HCT116 (cell line): ENCODE measurements at regions not wholly inside any gene's neighbourhood (a gene's known extent, or its start where the extent isn't known, plus 50 kb on each side); places are given as distances from the start of the nearest gene placed in this dataset.

ENCODE experiments used
- ATAC-seq: fragments of 200-7000 bp; cut with Tn5 transposase; 2 replicates; pipeline ENCODE4 v1.9.1; 2020; ENCODE audit warnings: mild to moderate bottlenecking, moderate library complexity
- BruUV-seq: library from RNA; stranded (reverse); fragments of 400-500 nt; replicated peaks from 2 replicates; lab custom pipeline; 2021; lab: Mats Ljungman, UMichigan
- CTCF ChIA-PET: fragments of 300-600 bp; sonication (Branson Sonifier 250); formaldehyde crosslinking; loops from one replicate; lab custom pipeline; 2021; ENCODE audit warnings: antibody characterized with exemption; lab: Charles Lee
- POLR2A ChIA-PET: fragments of 300-600, 350-600 bp; sonication (Branson Sonifier 250); formaldehyde crosslinking; loops from one replicate; lab custom pipeline; 2021; ENCODE audit warnings: antibody characterized with exemption; lab: Charles Lee
- RAD21 ChIA-PET, 2 experiments: fragments of 300-600 bp; sonication (Branson Sonifier 250); formaldehyde crosslinking; loops; one replicate each; lab custom pipeline; 2023; ENCODE audit warnings: low total read pairs in 2 of 2; ENCODE audit not compliant: uncharacterized antibody in 2 of 2, unreplicated experiment in 2 of 2, low non-redundant PET in 1 of 2; lab: Charles Lee
- DNase-seq: peaks from one replicate; pipeline ENCODE4 v3.0.0-alpha.2; 2010; ENCODE audit warnings: low read depth, low spot score
- H2AFZ ChIP-seq: fragments of 200-600 bp; shearing (Covaris generic), sonication (generic); 2 replicates; pipeline ENCODE4 v1.6.1; 2017; ENCODE audit warnings: low read depth, mixed run types, mixed read lengths, antibody characterized with exemption, low read length; ENCODE audit not compliant: poor library complexity, severe bottlenecking
- H3K27ac ChIP-seq: 2 replicates; pipeline ENCODE4 v1.5.1; 2012; ENCODE audit warnings: low read depth, low read length
- H3K27me3 ChIP-seq: fragments of 200-600 bp; sonication (generic); 2 replicates; pipeline ENCODE4 v1.6.1; 2016; ENCODE audit warnings: mixed run types, low read length, mixed read lengths; ENCODE audit not compliant: insufficient read depth
- H3K36me3 ChIP-seq, 2 experiments: fragments of 200-500 bp in 1 of 2; fragments of 200-600 bp in 1 of 2; sonication (Bioruptor generic) in 1 of 2; sonication (generic) in 1 of 2; 2 replicates each; pipeline versions ENCODE4 v1.5.1 to v1.6.1; 2014 to 2016; ENCODE audit warnings: low read length in 2 of 2, inconsistent platforms in 1 of 2, mixed read lengths in 1 of 2, mixed run types in 1 of 2; ENCODE audit not compliant: insufficient read depth in 2 of 2, control insufficient read depth in 1 of 2
- H3K4me1 ChIP-seq, 2 experiments: fragments of 200-600 bp in 1 of 2; sonication (generic) in 1 of 2; 2 replicates each; pipeline versions ENCODE4 v1.5.1 to v1.6.1; 2012 to 2017; ENCODE audit warnings: low read length in 2 of 2, inconsistent platforms in 1 of 2, mild to moderate bottlenecking in 1 of 2, mixed read lengths in 1 of 2, mixed run types in 1 of 2, moderate library complexity in 1 of 2; ENCODE audit not compliant: insufficient read depth in 2 of 2, control insufficient read depth in 1 of 2
- H3K4me2 ChIP-seq: fragments of 200-600 bp; sonication (generic); 2 replicates; pipeline ENCODE4 v1.6.1; 2017; ENCODE audit warnings: mixed run types, low read length, mixed read lengths
- H3K4me3 ChIP-seq, 2 experiments: fragments of 200-600 bp in 1 of 2; sonication (generic) in 1 of 2; replicated peaks in 1 of 2; 2 replicates each; pipeline ENCODE4 v1.5.1; 2011 to 2016; ENCODE audit warnings: low read length in 2 of 2, control low read depth in 1 of 2, low read depth in 1 of 2, mild to moderate bottlenecking in 1 of 2, mixed read lengths in 1 of 2, mixed run types in 1 of 2
- H3K79me2 ChIP-seq: fragments of 200-600 bp; sonication (generic); 2 replicates; pipeline ENCODE4 v1.6.1; 2017; ENCODE audit warnings: mild to moderate bottlenecking, mixed run types, low read length, moderate library complexity, mixed read lengths; ENCODE audit not compliant: insufficient read depth
- H3K9ac ChIP-seq: fragments of 200-600 bp; sonication (generic); 2 replicates; pipeline ENCODE4 v1.6.1; 2016; ENCODE audit warnings: low read length, mixed read lengths
- H3K9me2 ChIP-seq: fragments of 200-600 bp; sonication (generic), shearing (Covaris generic); 2 replicates; pipeline ENCODE4 v1.6.1; 2017; ENCODE audit warnings: mixed run types, mild to moderate bottlenecking, moderate library complexity; ENCODE audit not compliant: insufficient read depth
- H3K9me3 ChIP-seq, 2 experiments: fragments of 200-500 bp in 1 of 2; fragments of 200-600 bp in 1 of 2; sonication (Bioruptor generic) in 1 of 2; sonication (generic) in 1 of 2; 2 replicates each; pipeline ENCODE4 v1.6.1; 2014 to 2017; ENCODE audit warnings: low read length in 2 of 2, mixed read lengths in 2 of 2, inconsistent platforms in 1 of 2, low read depth in 1 of 2, mild to moderate bottlenecking in 1 of 2, mixed run types in 1 of 2, moderate library complexity in 1 of 2; ENCODE audit not compliant: control insufficient read depth in 1 of 2, insufficient read depth in 1 of 2
- H4K20me1 ChIP-seq: fragments of 200-600 bp; sonication (generic), shearing (Covaris generic); 2 replicates; pipeline ENCODE4 v1.6.1; 2017; ENCODE audit warnings: mixed run types, mild to moderate bottlenecking, moderate library complexity; ENCODE audit not compliant: insufficient read depth
- ATF3 ChIP-seq: IDR thresholded peaks from 2 replicates; pipeline ENCODE4 v1.6.1; 2012
- CEBPB ChIP-seq: IDR thresholded peaks from 2 replicates; pipeline ENCODE4 v1.6.1; 2012; ENCODE audit warnings: low read depth
- CTCF ChIP-seq, 3 experiments: fragments of 200-600 bp in 1 of 3; sonication (generic) in 1 of 3; IDR thresholded peaks in 2 of 3; conservative IDR thresholded peaks in 1 of 3; 2 replicates each; pipeline ENCODE4 v1.5.1; 2012 to 2017; ENCODE audit warnings: low read depth in 2 of 3, low read length in 2 of 3, antibody characterized with exemption in 1 of 3, borderline replicate concordance in 1 of 3, control low read depth in 1 of 3, mild to moderate bottlenecking in 1 of 3, mixed read lengths in 1 of 3, mixed run types in 1 of 3, moderate library complexity in 1 of 3; ENCODE audit not compliant: insufficient read depth in 1 of 3
- EGR1 ChIP-seq: IDR thresholded peaks from 2 replicates; pipeline ENCODE4 v1.6.1; 2012; ENCODE audit warnings: low read depth
- ELF1 ChIP-seq: IDR thresholded peaks from 2 replicates; pipeline ENCODE4 v1.6.1; 2012; ENCODE audit warnings: low read depth, borderline replicate concordance
- EZH2phosphoT487 ChIP-seq: fragments of 200-600 bp; IDR thresholded peaks from 2 replicates; pipeline ENCODE4 v1.6.1; 2018; ENCODE audit warnings: antibody characterized with exemption, borderline replicate concordance
- POLR2A ChIP-seq: IDR thresholded peaks from 2 replicates; pipeline ENCODE4 v1.7.0; 2011; ENCODE audit warnings: borderline replicate concordance; ENCODE audit not compliant: insufficient read depth, insufficient read length; ENCODE audit errors: extremely low read depth
- POLR2AphosphoS5 ChIP-seq: IDR thresholded peaks from 2 replicates; pipeline ENCODE4 v1.6.1; 2011; ENCODE audit warnings: mild to moderate bottlenecking, low read depth, low read length, moderate library complexity
- RAD21 ChIP-seq: IDR thresholded peaks from 2 replicates; pipeline ENCODE4 v1.6.1; 2012; ENCODE audit warnings: low read depth, mild to moderate bottlenecking
- REST ChIP-seq: IDR thresholded peaks from 2 replicates; pipeline ENCODE4 v1.6.1; 2012; ENCODE audit warnings: low read depth
- SP1 ChIP-seq: IDR thresholded peaks from 2 replicates; pipeline ENCODE4 v1.6.1; 2012; ENCODE audit warnings: low read depth
- ZFX ChIP-seq: fragments of 450-650 bp; IDR thresholded peaks from 2 replicates; pipeline ENCODE4 v1.6.1; 2017
- ZNF274 ChIP-seq: fragments of 200-500 bp; sonication (Bioruptor generic); IDR thresholded peaks from 2 replicates; pipeline ENCODE4 v1.6.1; 2014; ENCODE audit warnings: mild to moderate bottlenecking, low read depth, low read length, inconsistent platforms
- intact Hi-C: fragments of 100-400 bp; cut with micrococcal nuclease; formaldehyde crosslinking; loops from 2 replicates; pipeline ENCODE4 v1.10.0; 2022

GRCh38 chr2:144230448-144231085 lies 289.4 kb downstream of the ZEB2 start:
- TF ChIP-seq ZNF274, result no peak
- TF ChIP-seq POLR2AphosphoS5, result no peak
- TF ChIP-seq CEBPB, result 0 out of 2 replicates have a peak, but pooled peaks have one; percentile 45
- H3K4me1 ChIP-seq, result no peaks in the 10 kb centered on the region
- no peak overlapping the region for H3K9ac ChIP-seq
- no peaks in the 10 kb centered on the region for H3K36me3 ChIP-seq
- ChIA-PET POLR2A (no interaction called here), RAD21 (no interaction called here), CTCF (no interaction called here)
- no peak overlapping the region for H3K4me3 ChIP-seq
- intact Hi-C loops, result no loop called here
- no peaks in the 10 kb centered on the region for H3K9me3 ChIP-seq
- peak; percentile 8 for DNase-seq
- no peak overlapping the region for H3K27ac ChIP-seq
- BruUV-seq, result no TSS peak
- H2AFZ ChIP-seq, result no peak overlapping the region
- H3K4me2 ChIP-seq, result no peak overlapping the region
- H3K9me2 ChIP-seq, result no peaks in the 10 kb centered on the region
- H4K20me1 ChIP-seq, result no peaks in the 10 kb centered on the region
- no peak for ATAC-seq
- no peaks in the 10 kb centered on the region for H3K79me2 ChIP-seq
- H3K27me3 ChIP-seq, result no peaks in the 10 kb centered on the region

GRCh38 chr2:144230033-144230432 lies 289.9 kb downstream of the ZEB2 start:
- DNase-seq (no peak), ATAC-seq (no peak)
- Histone ChIP-seq H3K36me3 (no peaks in the 10 kb centered on the region), H3K4me3 (no peak overlapping the region), H2AFZ (no peak overlapping the region), H3K27me3 (no peaks in the 10 kb centered on the region), H3K9me2 (no peaks in the 10 kb centered on the region), H3K9ac (no peak overlapping the region), H3K4me1 (no peaks in the 10 kb centered on the region), H3K9me3 (no peaks in the 10 kb centered on the region), H3K4me2 (no peak overlapping the region), H3K79me2 (no peaks in the 10 kb centered on the region), H3K27ac (no peak overlapping the region), H4K20me1 (no peaks in the 10 kb centered on the region)
- POLR2A ChIA-PET, result no interaction called here
- RAD21 ChIA-PET, result no interaction called here
- intact Hi-C loops, result no loop called here
- TF ChIP-seq ELF1, result no peak
- TF ChIP-seq ATF3, result no peak
- TF ChIP-seq RAD21, result no peak
- TF ChIP-seq EGR1, result no peak
- TF ChIP-seq CTCF (IDR thresholded peaks at IDR 0.05 in 2 of 3, conservative IDR thresholded peaks at IDR 0.05 in 1 of 3; ENCODE audit: borderline replicate concordance in 1 of 3, insufficient read depth in 1 of 3, low read depth in 2 of 3, low read length in 2 of 3), result no peak
- TF ChIP-seq POLR2AphosphoS5, result no peak
- TF ChIP-seq ZFX, result no peak
- TF ChIP-seq POLR2A, result no peak
- TF ChIP-seq EZH2phosphoT487, result no peak
- TF ChIP-seq SP1, result no peak
- TF ChIP-seq REST, result no peak
- CTCF ChIA-PET, result no interaction called here
- BruUV-seq, result TSS peak; percentile 48
